ENCODE measurements at regions not wholly inside any gene's neighbourhood (a gene's known extent, or its start where the extent isn't known, plus 50 kb on each side); places are given as distances from the start of the nearest gene placed in this dataset.

DNA sequence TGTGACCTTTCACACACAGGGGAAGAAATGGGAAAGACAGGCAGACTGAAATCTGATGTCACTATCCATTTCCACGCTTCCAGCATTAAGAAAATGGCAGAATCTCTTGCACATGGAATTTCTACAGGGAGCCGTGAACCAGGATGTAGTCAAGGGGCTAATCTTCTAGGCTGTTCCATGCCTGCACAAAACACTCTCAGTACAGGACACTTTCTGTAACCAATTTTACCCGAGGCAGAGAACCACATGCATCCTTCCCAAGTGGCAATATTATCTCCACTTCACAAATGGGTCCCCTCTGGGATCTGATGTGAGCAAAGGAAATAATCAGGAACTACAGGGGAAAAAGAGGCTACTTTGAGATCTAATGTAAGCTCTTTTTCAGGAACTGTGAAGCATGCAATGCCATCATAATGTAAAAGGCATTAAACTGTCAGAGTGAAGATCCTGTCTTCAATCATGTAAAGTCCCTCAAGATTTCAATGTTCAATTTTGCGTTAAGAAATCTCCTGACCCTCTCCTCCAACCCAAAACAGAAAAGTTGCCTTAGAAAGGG, 236.9 kb downstream of the RBM43 start:
- ATAC-seq = no peak
- no peaks in the 10 kb centered on the region for H3K9me3 ChIP-seq
- 64 to 69% methylated on average over 2 to 4 of the region's 4 CpGs for WGBS, 2 donors (ENCODE audit: low coverage in 1 of 2)
- no peaks in the 10 kb centered on the region for H3K36me3 ChIP-seq
- peaks cover 3 to 15% (median 4%) of the 10 kb centered on the region in 3 donors for H3K4me1 ChIP-seq
- TF ChIP-seq POLR2A (IDR thresholded peaks at IDR 0.05) = no peak
- H3K4me3 ChIP-seq = no peak overlapping the region
- no peaks in the 10 kb centered on the region for H3K27me3 ChIP-seq
- H3K27ac ChIP-seq = no peak overlapping the region

DNA sequence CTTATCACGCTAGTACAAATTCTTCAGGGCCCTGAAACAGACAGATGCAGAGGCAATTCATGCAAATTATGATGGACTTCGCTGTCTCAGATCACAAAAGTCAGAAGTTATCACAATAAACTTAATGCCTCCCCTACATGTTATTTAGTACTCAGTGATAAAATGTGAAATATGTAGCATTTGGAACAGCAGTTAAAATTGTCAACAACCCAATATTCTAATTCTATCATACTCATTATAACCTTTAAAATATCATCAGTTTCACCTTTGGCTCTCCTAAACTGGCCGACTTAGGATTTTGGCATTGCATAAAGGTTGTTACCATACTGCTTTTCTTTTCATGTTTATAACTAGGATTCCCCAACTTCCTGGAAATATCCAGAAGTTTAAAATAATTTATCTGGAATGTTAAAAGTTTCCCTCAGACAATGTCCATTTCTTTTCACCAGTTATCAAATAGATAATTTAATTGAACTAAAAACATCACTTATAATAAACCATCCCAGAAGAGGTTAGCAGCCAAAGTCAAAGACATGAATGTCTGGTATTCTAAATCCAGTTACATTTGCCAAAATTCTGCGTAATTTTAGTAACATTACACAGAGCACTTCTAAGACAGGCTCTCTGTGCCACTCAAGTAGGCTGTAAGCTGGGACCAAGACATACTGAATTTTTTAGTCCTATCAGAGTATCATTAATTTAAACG, 239.8 kb downstream of the RBM43 start:
- Histone ChIP-seq H3K4me3 (no peak overlapping the region), H3K27ac (peak overlapping the region in 2 of 4 donors; percentile 3 to 6), H3K9me3 (peaks cover 0 to 7% (median 0%) of the 10 kb centered on the region in 3 donors), H3K4me1 (peaks cover 3 to 15% (median 4%) of the 10 kb centered on the region in 3 donors), H3K36me3 (no peaks in the 10 kb centered on the region), H3K27me3 (no peaks in the 10 kb centered on the region)
- ATAC-seq = no peak
- WGBS, 2 donors (ENCODE audit: low coverage in 1 of 2) = 25 to 32% methylated on average over 4 to 5 of the region's 5 CpGs
- TF ChIP-seq, protein P1, sequence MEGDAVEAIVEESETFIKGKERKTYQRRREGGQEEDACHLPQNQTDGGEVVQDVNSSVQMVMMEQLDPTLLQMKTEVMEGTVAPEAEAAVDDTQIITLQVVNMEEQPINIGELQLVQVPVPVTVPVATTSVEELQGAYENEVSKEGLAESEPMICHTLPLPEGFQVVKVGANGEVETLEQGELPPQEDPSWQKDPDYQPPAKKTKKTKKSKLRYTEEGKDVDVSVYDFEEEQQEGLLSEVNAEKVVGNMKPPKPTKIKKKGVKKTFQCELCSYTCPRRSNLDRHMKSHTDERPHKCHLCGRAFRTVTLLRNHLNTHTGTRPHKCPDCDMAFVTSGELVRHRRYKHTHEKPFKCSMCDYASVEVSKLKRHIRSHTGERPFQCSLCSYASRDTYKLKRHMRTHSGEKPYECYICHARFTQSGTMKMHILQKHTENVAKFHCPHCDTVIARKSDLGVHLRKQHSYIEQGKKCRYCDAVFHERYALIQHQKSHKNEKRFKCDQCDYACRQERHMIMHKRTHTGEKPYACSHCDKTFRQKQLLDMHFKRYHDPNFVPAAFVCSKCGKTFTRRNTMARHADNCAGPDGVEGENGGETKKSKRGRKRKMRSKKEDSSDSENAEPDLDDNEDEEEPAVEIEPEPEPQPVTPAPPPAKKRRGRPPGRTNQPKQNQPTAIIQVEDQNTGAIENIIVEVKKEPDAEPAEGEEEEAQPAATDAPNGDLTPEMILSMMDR (IDR thresholded peaks at IDR 0.05) = no peak

DNA sequence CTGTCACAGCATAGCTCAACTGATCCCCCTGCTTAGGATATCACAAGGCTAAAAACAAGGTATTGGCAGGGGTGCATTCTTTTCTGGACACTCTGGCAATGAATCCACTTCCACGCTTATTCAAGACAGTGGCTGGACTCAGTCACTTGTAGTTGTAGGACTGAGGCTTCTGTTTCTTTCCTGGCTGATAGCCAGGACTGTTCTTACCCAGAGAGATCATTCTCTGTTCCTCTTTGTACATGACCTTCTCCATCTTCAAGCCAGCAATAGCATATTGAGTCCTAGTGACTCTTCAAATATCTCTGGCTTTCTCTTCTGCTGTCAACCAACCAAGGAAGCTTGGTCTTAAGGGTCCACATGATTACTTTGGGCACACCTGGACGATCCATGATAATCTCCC, 241.3 kb downstream of the RBM43 start:
- H3K27me3 ChIP-seq = no peaks in the 10 kb centered on the region
- TF ChIP-seq, protein P1 (IDR thresholded peaks at IDR 0.05) = no peak
- TF ChIP-seq POLR2AphosphoS5 (IDR thresholded peaks at IDR 0.05) (no peak), POLR2A (IDR thresholded peaks at IDR 0.05) (no peak), EP300 (IDR thresholded peaks at IDR 0.05) (no peak)
- H3K36me3 ChIP-seq = no peaks in the 10 kb centered on the region
- no peak overlapping the region for H3K27ac ChIP-seq
- peaks cover 0 to 7% (median 0%) of the 10 kb centered on the region in 3 donors for H3K9me3 ChIP-seq
- 67 to 100% methylated on average over 2 of the region's 2 CpGs for WGBS, 2 donors (ENCODE audit: low coverage in 1 of 2)
- no peak for ATAC-seq
- peaks cover 3 to 15% (median 4%) of the 10 kb centered on the region in 3 donors for H3K4me1 ChIP-seq
- H3K4me3 ChIP-seq = no peak overlapping the region

DNA sequence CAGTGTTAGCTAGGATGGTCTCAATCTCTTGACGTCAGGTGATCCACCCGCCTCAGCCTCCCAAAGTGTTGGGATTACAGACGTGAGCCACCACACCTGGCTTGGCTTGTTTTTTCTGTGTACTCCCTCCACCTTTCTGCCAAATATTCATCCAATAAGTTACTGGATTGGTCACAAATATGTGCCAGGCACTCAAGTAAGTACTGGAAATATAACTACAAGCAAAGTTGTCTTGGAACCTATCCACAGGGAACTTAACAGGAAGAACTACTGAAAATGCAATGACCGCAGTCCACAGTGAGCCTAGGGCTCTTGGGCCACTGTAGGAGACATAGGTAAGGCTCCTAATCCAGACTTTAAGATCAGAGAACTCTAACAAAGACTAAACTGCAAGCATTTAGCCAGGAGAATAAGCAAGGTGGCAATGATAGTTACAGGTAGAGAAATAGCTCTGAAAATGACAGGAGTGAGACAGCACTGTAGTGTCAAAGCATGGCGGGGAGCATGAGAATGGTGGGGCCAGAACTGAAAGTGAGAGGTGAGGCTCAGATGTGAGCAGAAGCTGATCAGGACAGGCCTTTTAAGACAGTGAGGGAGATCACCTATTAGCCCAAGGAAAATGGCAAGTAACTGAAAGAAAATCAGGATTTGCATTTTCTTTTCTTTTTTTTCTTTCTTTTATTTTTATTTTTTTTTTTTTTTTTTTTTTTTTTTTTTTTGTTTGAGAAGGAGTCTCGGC, 252.1 kb downstream of the RBM43 start:
- H3K27me3 ChIP-seq = no peaks in the 10 kb centered on the region
- no peaks in the 10 kb centered on the region for H3K4me1 ChIP-seq
- no peak overlapping the region for H3K27ac ChIP-seq
- 92 to 93% methylated on average over 3 to 4 of the region's 6 CpGs for WGBS, 2 donors (ENCODE audit: low coverage in 1 of 2)
- no peak for ATAC-seq
- no peak for TF ChIP-seq POLR2A (IDR thresholded peaks at IDR 0.05)
- no peak for TF ChIP-seq EP300 (IDR thresholded peaks at IDR 0.05)
- TF ChIP-seq, protein P1 (IDR thresholded peaks at IDR 0.05) = no peak
- no peak for TF ChIP-seq POLR2AphosphoS5 (IDR thresholded peaks at IDR 0.05)
- no peaks in the 10 kb centered on the region for H3K9me3 ChIP-seq
- H3K36me3 ChIP-seq = no peaks in the 10 kb centered on the region
- H3K4me3 ChIP-seq = no peak overlapping the region

DNA sequence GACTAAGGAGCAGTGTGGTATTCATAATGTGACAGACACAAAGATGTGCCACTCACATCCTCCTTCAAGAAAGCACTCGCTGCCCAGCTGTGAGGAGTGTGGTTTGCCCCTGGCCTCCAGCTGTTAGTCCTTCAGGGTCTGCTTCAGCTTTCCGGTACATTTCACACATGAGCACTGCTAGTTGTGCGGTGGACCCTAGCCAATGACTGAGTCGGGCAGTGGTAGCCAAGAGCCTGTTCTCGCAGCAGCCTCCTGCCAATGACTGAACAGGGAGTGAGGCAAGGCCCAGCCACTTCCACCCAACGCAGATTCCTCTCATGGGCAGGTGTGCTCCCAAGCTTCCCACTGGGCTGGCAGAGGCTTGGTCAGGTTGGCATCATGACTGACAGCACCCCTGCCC, 254.3 kb downstream of the RBM43 start:
- no peak overlapping the region for H3K4me3 ChIP-seq
- TF ChIP-seq, protein P1 (IDR thresholded peaks at IDR 0.05) = no peak
- TF ChIP-seq POLR2AphosphoS5 (IDR thresholded peaks at IDR 0.05) (no peak), EP300 (IDR thresholded peaks at IDR 0.05) (no peak), POLR2A (IDR thresholded peaks at IDR 0.05) (no peak)
- no peaks in the 10 kb centered on the region for H3K36me3 ChIP-seq
- no peaks in the 10 kb centered on the region for H3K9me3 ChIP-seq
- no peaks in the 10 kb centered on the region for H3K4me1 ChIP-seq
- no peaks in the 10 kb centered on the region for H3K27me3 ChIP-seq
- no peak overlapping the region for H3K27ac ChIP-seq
- no peak for ATAC-seq
- 70% methylated on average over 6 of the region's 6 CpGs; no CpG with 5 or more reads in 1 of the 2 donors for WGBS, 2 donors (ENCODE audit: low coverage in 1 of 2)

Measured in gastroesophageal sphincter (tissue), 4 donors.